GM12878 (cell line): ENCODE measurements at regions not wholly inside any gene's neighbourhood (a gene's known extent, or its start where the extent isn't known, plus 50 kb on each side); places are given as distances from the start of the nearest gene placed in this dataset.

ENCODE experiments used
- ATAC-seq: fragments of 200-7000 bp; cut with Tn5 transposase; 3 replicates; pipeline ENCODE4 v1.9.1; 2020; ENCODE audit warnings: mild to moderate bottlenecking, moderate library complexity
- BruUV-seq: library from RNA; stranded (reverse); fragments of 400-500 nt; replicated peaks from 2 replicates; lab custom pipeline; 2021; lab: Mats Ljungman, UMichigan
- CTCF ChIA-PET: fragments of 300-600 bp; sonication (Branson Sonifier 250); formaldehyde crosslinking; extraction: SDS; loops from one replicate; lab custom pipeline; 2021; ENCODE audit warnings: inconsistent platforms; lab: Yijun Ruan, JAX
- POLR2A ChIA-PET: fragments of 350-600 bp; formaldehyde crosslinking; extraction: SDS; loops from one replicate; lab custom pipeline; 2021; ENCODE audit warnings: inconsistent platforms; lab: Charles Lee
- RAD21 ChIA-PET: fragments of 300-600 bp; sonication (Branson Sonifier 250); formaldehyde crosslinking; loops from one replicate; lab custom pipeline; 2023; ENCODE audit warnings: antibody characterized with exemption; ENCODE audit not compliant: unreplicated experiment; lab: Charles Lee
- SMC1A ChIA-PET: fragments of 300-600 bp; sonication (Branson Sonifier 250); formaldehyde crosslinking; loops from one replicate; lab custom pipeline; 2023; ENCODE audit not compliant: unreplicated experiment, uncharacterized antibody; lab: Charles Lee
- DNase-seq: peaks from one replicate; pipeline ENCODE4 v3.0.0-alpha.2; 2011; ENCODE audit warnings: low read depth, low spot score
- FAIRE-seq: peaks from 3 replicates; lab custom pipeline; 2011; peaks lifted over from hg19 to GRCh38; lab: Jason Lieb, UNC
- H2AFZ ChIP-seq: 2 replicates; pipeline ENCODE4 v1.6.0; 2011; ENCODE audit warnings: low read depth, low read length, control low read depth; ENCODE audit not compliant: control insufficient read depth
- H3K27ac ChIP-seq: 2 replicates; pipeline ENCODE4 v1.5.1; 2011; ENCODE audit warnings: control low read depth; ENCODE audit not compliant: control insufficient read depth, insufficient read depth
- H3K27me3 ChIP-seq, 2 experiments: replicated peaks in 1 of 2; 2 replicates each; pipeline versions ENCODE4 v1.6.0 to v1.6.1; 2011; ENCODE audit warnings: low read length in 1 of 2; ENCODE audit not compliant: control insufficient read depth in 2 of 2, insufficient read depth in 2 of 2
- H3K36me3 ChIP-seq, 2 experiments: 2 replicates each; pipeline ENCODE4 v1.5.1; 2011; ENCODE audit warnings: low read length in 1 of 2; ENCODE audit not compliant: control insufficient read depth in 2 of 2, insufficient read depth in 2 of 2
- H3K4me1 ChIP-seq: 2 replicates; pipeline ENCODE4 v1.6.1; 2011; ENCODE audit warnings: mild to moderate bottlenecking, low read length, moderate library complexity, mixed read lengths; ENCODE audit not compliant: control insufficient read depth, insufficient read depth
- H3K4me2 ChIP-seq: 2 replicates; pipeline ENCODE4 v1.6.0; 2011; ENCODE audit warnings: control low read depth; ENCODE audit not compliant: control insufficient read depth, insufficient read depth
- H3K4me3 ChIP-seq: fragments of 200-600 bp; sonication (generic); 2 replicates; pipeline ENCODE4 v1.5.1; 2016
- H3K79me2 ChIP-seq: 2 replicates; pipeline ENCODE4 v1.6.0; 2011; ENCODE audit warnings: low read length; ENCODE audit not compliant: control insufficient read depth, insufficient read depth
- H3K9ac ChIP-seq: 2 replicates; pipeline ENCODE4 v1.8.0; 2011; ENCODE audit warnings: low read length, control low read depth, mixed read lengths; ENCODE audit not compliant: control insufficient read depth, insufficient read depth
- H3K9me3 ChIP-seq: replicated peaks from 3 replicates; pipeline ENCODE4 v1.5.1; 2011; ENCODE audit warnings: mild to moderate bottlenecking, low read length; ENCODE audit not compliant: control insufficient read depth, insufficient read depth
- H4K20me1 ChIP-seq: 2 replicates; pipeline ENCODE4 v1.6.0; 2011; ENCODE audit not compliant: control insufficient read depth, insufficient read depth
- ATF2 ChIP-seq: IDR thresholded peaks from 2 replicates; pipeline ENCODE4 v1.6.1; 2012; ENCODE audit warnings: low read length, inconsistent platforms
- ATF7 ChIP-seq: fragments of 450-650 bp; IDR thresholded peaks from 2 replicates; pipeline ENCODE4 v1.6.1; 2016; ENCODE audit warnings: low read depth, mild to moderate bottlenecking
- KAT2A ChIP-seq: conservative IDR thresholded peaks from 2 replicates; pipeline ENCODE4 v1.6.1; 2011; ENCODE audit warnings: low read depth, low read length; ENCODE audit not compliant: control insufficient read depth
- MYC ChIP-seq: IDR thresholded peaks from 2 replicates; pipeline ENCODE4 v1.6.1; 2011; ENCODE audit warnings: mild to moderate bottlenecking, low read length, moderate library complexity, inconsistent platforms; ENCODE audit not compliant: insufficient read depth, insufficient replicate concordance, insufficient read length, severe bottlenecking
- NRF1 ChIP-seq: conservative IDR thresholded peaks from 2 replicates; pipeline ENCODE4 v1.6.1; 2011; ENCODE audit warnings: mild to moderate bottlenecking, low read depth, low read length, improper control_type of control experiment
- PBX3 ChIP-seq: IDR thresholded peaks from 2 replicates; pipeline ENCODE4 v1.6.1; 2011; ENCODE audit warnings: mild to moderate bottlenecking, low read depth, low read length, moderate library complexity; ENCODE audit not compliant: insufficient replicate concordance
- ZNF207 ChIP-seq: fragments of 450-650 bp; IDR thresholded peaks from 2 replicates; pipeline ENCODE4 v1.6.1; 2014; ENCODE audit warnings: antibody characterized with exemption, mild to moderate bottlenecking, borderline replicate concordance
- WGBS: methylation state at CpG from one replicate; pipeline ENCODE4 v1.1.6; 2016; ENCODE audit warnings: low lambda C conversion rate; ENCODE audit not compliant: insufficient replicate concordance, insufficient coverage; ENCODE audit errors: missing lambda C conversion rate; 5-methylcytosine and 5-hydroxymethylcytosine counted together
- in situ Hi-C: fragments of 300-500 bp; cut with MboI; formaldehyde crosslinking; loops from 9 replicates; pipeline ENCODE4 v1.14.3; 2018; ENCODE audit warnings: mixed read lengths
- intact Hi-C: fragments of 100-400 bp; cut with micrococcal nuclease; formaldehyde crosslinking; loops from one replicate; pipeline ENCODE4 v1.14.2; 2022; ENCODE audit not compliant: unreplicated experiment

GRCh38 chr1:187465441-187465840, 636.7 kb downstream of the PLA2G4A start:
- in situ Hi-C loops = no loop called here
- Histone ChIP-seq H3K27ac (no peak overlapping the region), H3K9ac (no peak overlapping the region), H3K9me3 (no peaks in the 10 kb centered on the region; the same call in 2 of the 3 replicates), H3K36me3 (no peaks in the 10 kb centered on the region), H3K79me2 (no peaks in the 10 kb centered on the region), H3K4me1 (no peaks in the 10 kb centered on the region), H2AFZ (no peak overlapping the region), H3K4me2 (no peak overlapping the region), H3K4me3 (no peak overlapping the region), H3K27me3 (no peaks in the 10 kb centered on the region), H4K20me1 (no peaks in the 10 kb centered on the region)
- ChIA-PET CTCF (no interaction called here), RAD21 (no interaction called here), POLR2A (no interaction called here), SMC1A (no interaction called here)
- intact Hi-C loops = no loop called here
- BruUV-seq = no TSS peak
- WGBS = 5% methylated on average over 2 of the region's 2 CpGs
- no peak for TF ChIP-seq ZNF207
- no peak for TF ChIP-seq MYC
- no peak for TF ChIP-seq ATF2
- TF ChIP-seq ATF7 = no peak
- TF ChIP-seq NRF1 = no peak
- no peak for TF ChIP-seq KAT2A
- TF ChIP-seq PBX3 = no peak
- DNase-seq (no peak), ATAC-seq (no peak), FAIRE-seq (no peak)
